Ascending aorta (tissue), 2 donors: ENCODE measurements at regions not wholly inside any gene's neighbourhood (a gene's known extent, or its start where the extent isn't known, plus 50 kb on each side); places are given as distances from the start of the nearest gene placed in this dataset.

Experiments used
- DNase-seq, 2 donors: peaks; one replicate each; pipeline ENCODE4 v3.0.0-alpha.2; 2019; ENCODE audit warnings: low spot score in 2 of 2
- H3K27ac ChIP-seq, 2 donors: fragments of 200-600 bp; sonication (generic); one replicate each; pipeline ENCODE4 v1.5.1; 2016 to 2017; ENCODE audit warnings: mild to moderate bottlenecking in 1 of 2
- H3K27me3 ChIP-seq: fragments of 200-600 bp; sonication (generic); one replicate; pipeline ENCODE4 v1.5.1; 2017
- H3K36me3 ChIP-seq, 2 donors: fragments of 200-600 bp; sonication (generic); one replicate each; pipeline ENCODE4 v1.5.1; 2016
- H3K4me1 ChIP-seq, 2 donors: fragments of 200-600 bp; sonication (generic); one replicate each; pipeline ENCODE4 v1.5.1; 2016 to 2017; ENCODE audit warnings: mild to moderate bottlenecking in 1 of 2
- H3K4me3 ChIP-seq, 2 donors: fragments of 200-600 bp; sonication (generic); one replicate each; pipeline ENCODE4 v1.5.1; 2016 to 2017; ENCODE audit warnings: mild to moderate bottlenecking in 1 of 2
- H3K9me3 ChIP-seq, 2 donors: fragments of 200-600 bp; sonication (generic); one replicate each; pipeline ENCODE4 v1.5.1; 2016
- CTCF ChIP-seq, 3 experiments: fragments of 200-600 bp in 2 of 3; fragments of 450-650 bp in 1 of 3; sonication (generic) in 2 of 3; IDR thresholded peaks; one replicate each; pipeline ENCODE4 v1.5.1; 2016 to 2019; ENCODE audit warnings: antibody characterized with exemption in 3 of 3, mild to moderate bottlenecking in 1 of 3, moderate library complexity in 1 of 3
- intact Hi-C: fragments of 100-400 bp; cut with DNase I; formaldehyde crosslinking; loops from one replicate; pipeline ENCODE4 v1.15.1; 2023

- no peak for TF ChIP-seq CTCF (IDR thresholded peaks at IDR 0.05)
- no peak for DNase-seq
- no peak overlapping the region for H3K27ac ChIP-seq
- no peaks in the 10 kb centered on the region for H3K4me1 ChIP-seq
- H3K9me3 ChIP-seq = no peaks in the 10 kb centered on the region
- intact Hi-C loops = no loop called here
- H3K36me3 ChIP-seq = no peaks in the 10 kb centered on the region
- H3K27me3 ChIP-seq = no peaks in the 10 kb centered on the region
- H3K4me3 ChIP-seq = no peak overlapping the region
Observed at GRCh38 chr14:40268236-40268635, 836.0 kb upstream of the FBXO33 start.

GRCh38 chr14:40265096-40265495 is 832.9 kb upstream of the FBXO33 start:
- no peak for TF ChIP-seq CTCF (IDR thresholded peaks at IDR 0.05)
- Histone ChIP-seq H3K36me3 (no peaks in the 10 kb centered on the region), H3K4me3 (no peak overlapping the region), H3K27me3 (no peaks in the 10 kb centered on the region), H3K9me3 (no peaks in the 10 kb centered on the region), H3K27ac (no peak overlapping the region), H3K4me1 (no peaks in the 10 kb centered on the region)
- intact Hi-C loops = no loop called here
- DNase-seq = no peak

GRCh38 chr14:40252817-40253447 is 820.7 kb upstream of the FBXO33 start:
- intact Hi-C loops = no loop called here
- Histone ChIP-seq H3K4me3 (no peak overlapping the region), H3K9me3 (no peaks in the 10 kb centered on the region), H3K27ac (no peak overlapping the region), H3K36me3 (no peaks in the 10 kb centered on the region), H3K4me1 (no peaks in the 10 kb centered on the region), H3K27me3 (no peaks in the 10 kb centered on the region)
- no peak for TF ChIP-seq CTCF (IDR thresholded peaks at IDR 0.05)
- DNase-seq = no peak

GRCh38 chr14:40248671-40249070 is 816.4 kb upstream of the FBXO33 start:
- Histone ChIP-seq H3K4me1 (no peaks in the 10 kb centered on the region), H3K9me3 (no peaks in the 10 kb centered on the region), H3K27ac (no peak overlapping the region), H3K4me3 (no peak overlapping the region), H3K36me3 (no peaks in the 10 kb centered on the region), H3K27me3 (no peaks in the 10 kb centered on the region)
- no peak for DNase-seq
- intact Hi-C loops = no loop called here
- no peak for TF ChIP-seq CTCF (IDR thresholded peaks at IDR 0.05)

- Histone ChIP-seq H3K27ac (no peak overlapping the region), H3K27me3 (no peaks in the 10 kb centered on the region), H3K4me3 (no peak overlapping the region), H3K4me1 (no peaks in the 10 kb centered on the region), H3K9me3 (no peaks in the 10 kb centered on the region), H3K36me3 (no peaks in the 10 kb centered on the region)
- no peak for DNase-seq
- intact Hi-C loops = no loop called here
- no peak for TF ChIP-seq CTCF (IDR thresholded peaks at IDR 0.05)
Observed at GRCh38 chr14:40240245-40240859, 808.1 kb upstream of the FBXO33 start.
